A673 (cell line): ENCODE measurements at regions not wholly inside any gene's neighbourhood (a gene's known extent, or its start where the extent isn't known, plus 50 kb on each side); places are given as distances from the start of the nearest gene placed in this dataset.

Experiments used
- CTCF ChIP-seq: fragments of 300-800, 200-600 bp; sonication (generic); conservative IDR thresholded peaks from 2 replicates; pipeline ENCODE4 v1.5.1; 2017; ENCODE audit warnings: low read depth, mild to moderate bottlenecking, antibody characterized with exemption, low read length, moderate library complexity, mixed read lengths
- EZH2 ChIP-seq: fragments of 200-600 bp; sonication (generic); IDR thresholded peaks from 2 replicates; pipeline ENCODE4 v1.6.1; 2017; ENCODE audit warnings: borderline replicate concordance, low read depth, mild to moderate bottlenecking, mixed read lengths, antibody characterized with exemption, low read length; ENCODE audit not compliant: poor library complexity, severe bottlenecking

GRCh38 chr4:77308843-77309242, 151.8 kb downstream of the CCNG2 start:
- TF ChIP-seq CTCF (peak; percentile 44), EZH2 (no peak)
